GM23338 (cell line): ENCODE measurements at regions not wholly inside any gene's neighbourhood (a gene's known extent, or its start where the extent isn't known, plus 50 kb on each side); places are given as distances from the start of the nearest gene placed in this dataset.

Source experiments
- ATAC-seq: fragments of 200-7000 bp; cut with Tn5 transposase; 3 replicates; pipeline ENCODE4 v1.9.1; 2020
- DNase-seq: peaks from one replicate; pipeline ENCODE4 v3.0.0-alpha.2; 2015; ENCODE audit warnings: low spot score
- H2AFZ ChIP-seq: fragments of 200-600 bp; sonication (generic); 2 replicates; pipeline ENCODE4 v1.8.0; 2016; ENCODE audit warnings: antibody characterized with exemption, mild to moderate bottlenecking, moderate library complexity
- H3F3A ChIP-seq: fragments of 200-600 bp; sonication (generic); replicated peaks from 2 replicates; pipeline ENCODE4 v1.8.0; 2017; ENCODE audit warnings: antibody characterized with exemption, mixed run types, low read depth
- H3K27ac ChIP-seq: fragments of 200-600 bp; sonication (generic); 2 replicates; pipeline ENCODE4 v1.6.1; 2016; ENCODE audit warnings: low read depth
- H3K27me3 ChIP-seq: fragments of 200-600 bp; sonication (generic); 2 replicates; pipeline ENCODE4 v1.8.0; 2016; ENCODE audit warnings: mild to moderate bottlenecking, mixed run types, moderate library complexity; ENCODE audit not compliant: insufficient read depth
- H3K36me3 ChIP-seq: fragments of 200-600 bp; sonication (generic); 2 replicates; pipeline ENCODE4 v1.8.0; 2016; ENCODE audit warnings: mild to moderate bottlenecking; ENCODE audit not compliant: insufficient read depth
- H3K4me1 ChIP-seq: fragments of 200-600 bp; sonication (generic); 2 replicates; pipeline ENCODE4 v1.8.0; 2016; ENCODE audit warnings: mild to moderate bottlenecking, moderate library complexity; ENCODE audit not compliant: insufficient read depth
- H3K4me2 ChIP-seq: fragments of 200-600 bp; sonication (generic); 2 replicates; pipeline ENCODE4 v1.7.1; 2017; ENCODE audit warnings: mixed run types
- H3K4me3 ChIP-seq: fragments of 200-600 bp; sonication (generic); 2 replicates; pipeline ENCODE4 v1.6.1; 2016; ENCODE audit warnings: mixed run types
- H3K79me2 ChIP-seq: fragments of 200-600 bp; sonication (generic); replicated peaks from 2 replicates; pipeline ENCODE4 v1.8.0; 2017; ENCODE audit warnings: mild to moderate bottlenecking; ENCODE audit not compliant: insufficient read depth
- H3K9me2 ChIP-seq: fragments of 200-600 bp; sonication (generic); 2 replicates; pipeline ENCODE4 v1.8.0; 2017; ENCODE audit not compliant: insufficient read depth
- H4K20me1 ChIP-seq: fragments of 200-600 bp; sonication (generic); replicated peaks from 2 replicates; pipeline ENCODE4 v1.8.0; 2017; ENCODE audit warnings: mild to moderate bottlenecking; ENCODE audit not compliant: insufficient read depth
- H3K27ac Mint-ChIP-seq: 2 replicates; pipeline ENCODE4 v1.8.0; 2020; ENCODE audit warnings: inconsistent platforms, mild to moderate bottlenecking, moderate library complexity, mixed read lengths
- H3K27me3 Mint-ChIP-seq: 3 replicates; pipeline ENCODE4 v1.8.0; 2022; ENCODE audit warnings: low read depth, mild to moderate bottlenecking, moderate library complexity, mixed read lengths, inconsistent platforms; ENCODE audit not compliant: insufficient read depth, poor library complexity
- H3K36me3 Mint-ChIP-seq: 3 replicates; pipeline ENCODE4 v1.8.0; 2021; ENCODE audit warnings: low read depth, mild to moderate bottlenecking, inconsistent platforms, moderate library complexity, mixed read lengths
- H3K4me1 Mint-ChIP-seq: 3 replicates; pipeline ENCODE4 v1.8.0; 2020; ENCODE audit warnings: mild to moderate bottlenecking, inconsistent platforms, mixed read lengths
- H3K4me3 Mint-ChIP-seq: 3 replicates; pipeline ENCODE4 v1.8.0; 2021; ENCODE audit warnings: moderate library complexity, mild to moderate bottlenecking, inconsistent platforms, mixed read lengths
- H3K9me3 Mint-ChIP-seq: 3 replicates; pipeline ENCODE4 v1.8.0; 2020; ENCODE audit warnings: moderate library complexity, mild to moderate bottlenecking, inconsistent platforms, mixed read lengths
- CREB1 ChIP-seq: fragments of 250-450 bp; sonication (Bioruptor Pico); IDR thresholded peaks from 2 replicates; pipeline ENCODE4 v1.5.0; 2020; ENCODE audit warnings: low read depth, mild to moderate bottlenecking, moderate library complexity
- CTCF ChIP-seq, 2 experiments: fragments of 200-600 bp in 1 of 2; sonication (generic) in 1 of 2; conservative IDR thresholded peaks; 2 replicates each; pipeline versions ENCODE4 v1.5.1 to v1.6.1; 2016 to 2017; ENCODE audit warnings: antibody characterized with exemption in 2 of 2, low read depth in 2 of 2, mild to moderate bottlenecking in 2 of 2, moderate library complexity in 1 of 2
- EZH2 ChIP-seq: fragments of 200-600 bp; sonication (generic); IDR thresholded peaks from one replicate; pipeline ENCODE4 v1.8.0; 2017; ENCODE audit warnings: antibody characterized with exemption, mild to moderate bottlenecking, low read depth; ENCODE audit not compliant: unreplicated experiment
- JUNB ChIP-seq: IDR thresholded peaks from one replicate; pipeline ENCODE4 v1.6.1; 2016; ENCODE audit warnings: antibody characterized with exemption; ENCODE audit not compliant: unreplicated experiment
- NANOG ChIP-seq: IDR thresholded peaks from 2 replicates; pipeline ENCODE4 v1.6.1; 2016; ENCODE audit warnings: antibody characterized with exemption, borderline replicate concordance
- POLR2AphosphoS5 ChIP-seq: IDR thresholded peaks from 2 replicates; pipeline ENCODE4 v1.6.1; 2016; ENCODE audit warnings: antibody characterized with exemption, low read depth
- STAT1 ChIP-seq: IDR thresholded peaks from one replicate; pipeline ENCODE4 v1.6.1; 2016; ENCODE audit warnings: antibody characterized with exemption; ENCODE audit not compliant: unreplicated experiment
- ZNF114 ChIP-seq: fragments of 250-450 bp; sonication (Bioruptor Pico); IDR thresholded peaks from 2 replicates; pipeline ENCODE4 v1.5.0; 2020; ENCODE audit warnings: mild to moderate bottlenecking, moderate library complexity
- ZNF331 ChIP-seq: fragments of 250-450 bp; sonication (Bioruptor Pico); IDR thresholded peaks from 2 replicates; pipeline ENCODE4 v1.5.0; 2020; ENCODE audit warnings: low read depth, mild to moderate bottlenecking, moderate library complexity
- ZNF462 ChIP-seq: fragments of 250-450 bp; sonication (Bioruptor Pico); IDR thresholded peaks from 2 replicates; pipeline ENCODE4 v1.5.0; 2020; ENCODE audit warnings: mild to moderate bottlenecking, moderate library complexity

GRCh38 chr21:14716761-14717396 lies 170.8 kb upstream of the SAMSN1 start:
- ATAC-seq: no peak
- H3K4me3 Mint-ChIP-seq: no peak overlapping the region
- no peaks in the 10 kb centered on the region for H3K27me3 Mint-ChIP-seq

GRCh38 chr21:14713109-14713508 lies 167.0 kb upstream of the SAMSN1 start:
- no peaks in the 10 kb centered on the region for H3K4me1 ChIP-seq
- H2AFZ ChIP-seq: no peak overlapping the region
- no peak overlapping the region for H3K4me2 ChIP-seq
- H3K4me3 ChIP-seq: no peak overlapping the region
- no peaks in the 10 kb centered on the region for H3K79me2 ChIP-seq
- no peaks in the 10 kb centered on the region for H3K27me3 ChIP-seq
- H3K4me3 Mint-ChIP-seq: no peak overlapping the region
- DNase-seq (no peak), ATAC-seq (no peak)
- H3F3A ChIP-seq: no peaks in the 10 kb centered on the region
- H3K27me3 Mint-ChIP-seq: no peaks in the 10 kb centered on the region
- no peak for TF ChIP-seq STAT1
- TF ChIP-seq EZH2: no peak
- no peak for TF ChIP-seq ZNF114 (CRISPR knock-in tag)
- TF ChIP-seq NANOG: no peak
- TF ChIP-seq ZNF331: no peak
- no peak for TF ChIP-seq JUNB
- no peak for TF ChIP-seq POLR2AphosphoS5
- no peak for TF ChIP-seq CTCF (conservative IDR thresholded peaks at IDR 0.05; ENCODE audit: low read depth in 2 of 2)
- TF ChIP-seq ZNF462 (CRISPR knock-in tag): no peak
- no peaks in the 10 kb centered on the region; the same call in 2 of the 3 replicates for H3K9me3 Mint-ChIP-seq
- no peaks in the 10 kb centered on the region for H3K4me1 Mint-ChIP-seq
- H3K36me3 ChIP-seq: no peaks in the 10 kb centered on the region
- H4K20me1 ChIP-seq: no peaks in the 10 kb centered on the region
- no peak overlapping the region for H3K27ac Mint-ChIP-seq
- no peaks in the 10 kb centered on the region for H3K36me3 Mint-ChIP-seq
- no peak overlapping the region for H3K27ac ChIP-seq
- no peaks in the 10 kb centered on the region; the same call in 1 of the 2 replicates for H3K9me2 ChIP-seq

More at GRCh38 chr21:14716761-14717396, 170.8 kb upstream of the SAMSN1 start:
- Histone ChIP-seq H3K27me3 (no peaks in the 10 kb centered on the region), H3F3A (no peaks in the 10 kb centered on the region), H3K4me1 (no peaks in the 10 kb centered on the region; the same call in 1 of the 2 replicates), H2AFZ (no peak overlapping the region), H3K79me2 (no peaks in the 10 kb centered on the region), H3K36me3 (no peaks in the 10 kb centered on the region), H3K27ac (no peak overlapping the region), H4K20me1 (no peaks in the 10 kb centered on the region), H3K4me3 (no peak overlapping the region), H3K9me2 (no peaks in the 10 kb centered on the region; the same call in 1 of the 2 replicates), H3K4me2 (no peak overlapping the region)
- DNase-seq: no peak
- TF ChIP-seq EZH2 (no peak), CREB1 (no peak)
- H3K9me3 Mint-ChIP-seq: no peaks in the 10 kb centered on the region; the same call in 2 of the 3 replicates
- peaks cover 6% of the 10 kb centered on the region; the same call in 2 of the 3 replicates for H3K4me1 Mint-ChIP-seq
- no peaks in the 10 kb centered on the region for H3K36me3 Mint-ChIP-seq
- no peak overlapping the region for H3K27ac Mint-ChIP-seq
